ENCODE measurements at regions not wholly inside any gene's neighbourhood (a gene's known extent, or its start where the extent isn't known, plus 50 kb on each side); places are given as distances from the start of the nearest gene placed in this dataset.
A peak's percentile ranks its signal among the peaks of the same experiment; 100 is the strongest.

DNA sequence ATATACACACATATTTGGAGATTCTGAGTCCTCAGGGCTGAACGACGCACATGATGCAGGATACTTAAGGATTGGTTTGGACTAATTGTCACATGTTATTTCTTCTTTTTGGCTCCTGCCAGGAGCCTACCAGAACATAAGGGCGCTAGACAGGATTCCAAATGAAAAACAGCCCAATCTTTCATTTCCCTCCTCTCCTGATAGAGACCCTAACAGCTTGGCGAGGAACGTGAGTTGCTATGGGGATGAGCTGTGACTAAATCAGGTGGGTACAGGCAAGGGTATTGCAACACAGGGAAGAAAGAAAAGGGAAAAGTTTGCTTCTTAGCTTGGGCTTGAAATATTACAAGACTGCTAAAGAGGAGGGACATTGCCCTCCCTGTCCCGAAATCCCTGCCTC, 109.9 kb downstream of the AIPL1 start:
- DNase-seq (ENCODE audit: low read depth in 2 of 2), result no peak

- DNase-seq (ENCODE audit: low read depth in 2 of 2), result no peak
These were observed 111.1 kb downstream of the AIPL1 start for GRCh38 chr17:6323626-6324356.

GRCh38 chr17:6322316-6322715, 112.6 kb downstream of the AIPL1 start:
- no peak for DNase-seq (ENCODE audit: low read depth in 2 of 2)

DNA sequence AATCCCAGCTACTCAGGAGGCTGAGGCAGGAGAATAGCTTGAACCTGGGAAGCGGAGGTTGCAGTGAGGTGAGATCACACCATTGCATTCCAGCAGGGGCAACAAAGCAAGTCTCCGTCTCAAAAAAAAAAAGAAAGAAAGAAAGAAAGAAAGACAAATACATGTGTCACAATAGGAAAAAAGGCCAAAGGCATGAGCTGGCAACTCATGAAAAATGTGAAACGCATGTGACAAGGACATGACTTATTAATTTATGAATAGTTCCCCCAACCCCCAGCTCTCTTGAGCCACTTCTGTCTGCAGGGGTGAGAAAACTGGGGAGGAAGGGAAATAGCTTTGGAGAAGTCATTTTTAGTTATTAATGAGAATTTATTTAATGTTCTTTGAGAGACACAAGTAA, 120.6 kb downstream of the AIPL1 start:
- DNase-seq (ENCODE audit: low read depth in 2 of 2), result no peak

- no peak for DNase-seq (ENCODE audit: low read depth in 2 of 2)
These were observed 121.1 kb downstream of the AIPL1 start for GRCh38 chr17:6313835-6314234.

DNA sequence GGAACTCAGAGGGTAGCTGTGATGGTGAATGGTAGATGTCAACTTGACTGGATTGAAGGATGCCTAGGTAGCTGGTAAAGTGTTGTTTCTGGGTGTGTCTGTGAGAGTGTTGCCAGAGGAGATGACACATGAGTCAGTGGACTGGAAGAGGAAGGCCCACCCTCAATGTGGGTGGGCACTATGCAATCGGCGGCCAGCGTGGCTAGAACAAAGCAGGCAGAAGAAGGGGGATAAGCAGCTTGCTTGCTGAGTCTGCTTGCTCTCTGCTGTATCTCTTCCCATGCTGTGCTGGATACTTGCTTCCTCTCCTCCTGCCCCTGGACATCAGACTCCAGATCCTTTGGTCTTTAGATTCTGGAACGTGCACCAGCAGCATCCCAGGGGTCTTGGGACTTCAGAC, 128.1 kb downstream of the AIPL1 start:
- no peak for DNase-seq (ENCODE audit: low read depth in 2 of 2)

DNA sequence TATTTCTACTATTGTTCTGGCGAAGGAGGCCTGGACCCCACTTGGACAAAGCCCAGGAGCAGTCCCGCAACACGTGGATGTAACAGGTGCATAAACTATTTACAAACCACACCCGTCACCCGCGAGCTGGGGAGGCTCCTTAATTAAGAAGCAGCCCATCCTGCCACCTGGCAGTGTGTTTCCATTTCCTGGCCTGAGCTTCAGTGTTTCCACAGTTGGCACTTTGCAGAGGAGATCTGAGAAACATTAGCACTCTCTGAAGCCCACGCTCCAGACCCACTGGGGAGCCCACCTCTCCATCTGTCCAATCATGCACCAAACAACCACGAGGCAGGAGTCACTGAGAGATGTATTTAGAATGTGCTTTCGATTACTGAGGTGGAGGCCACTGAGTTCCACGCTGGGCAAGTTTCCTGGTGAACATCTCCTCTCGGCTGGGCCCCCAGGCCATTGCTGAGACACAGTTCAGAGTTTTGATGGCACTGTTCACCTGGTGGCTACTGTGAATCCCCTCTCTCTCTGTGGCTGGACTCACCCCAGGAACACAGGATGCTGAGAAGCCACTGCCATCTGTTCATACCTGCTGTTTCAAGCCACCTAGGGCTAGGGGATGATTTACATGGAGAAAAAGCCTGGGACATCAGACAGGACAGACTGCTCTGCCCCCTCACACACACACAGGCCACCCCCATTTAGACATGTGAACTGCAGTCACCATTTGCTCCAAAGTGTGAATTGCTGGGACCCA, 129.1 kb downstream of the AIPL1 start:
- no peak for DNase-seq (ENCODE audit: low read depth in 2 of 2)

DNA sequence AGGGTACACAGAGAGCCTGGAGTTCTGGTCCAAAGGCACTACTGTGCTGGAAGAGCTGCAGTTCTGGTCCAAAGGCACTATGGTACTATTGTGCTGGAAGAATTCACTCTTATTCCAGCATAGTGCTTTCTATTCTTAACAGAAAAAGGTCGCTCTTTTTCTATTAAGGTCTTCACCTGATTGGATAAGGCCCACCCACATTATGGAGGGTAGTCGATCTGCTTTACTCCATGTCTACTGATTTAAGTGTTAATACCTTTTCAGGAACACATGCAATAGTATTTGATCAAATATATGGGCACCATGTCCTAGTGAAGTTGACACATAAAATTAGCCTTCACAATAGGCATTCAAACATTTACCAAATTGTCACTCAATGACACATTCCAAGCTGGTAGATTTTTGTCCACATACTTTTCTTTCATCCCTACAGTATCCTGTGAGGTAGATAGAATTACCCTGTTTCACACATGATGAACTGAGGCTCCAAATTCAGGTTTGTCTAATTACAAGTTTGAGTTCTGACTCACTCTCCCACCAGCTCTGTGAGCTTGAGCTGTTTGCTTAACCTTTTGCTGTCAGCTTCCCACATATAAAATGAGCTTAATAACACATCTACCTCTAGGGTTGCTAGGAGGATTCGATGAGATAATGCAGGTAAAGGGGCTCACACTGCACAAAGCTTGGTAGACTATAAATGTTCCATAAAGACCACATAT, 129.9 kb downstream of the AIPL1 start:
- DNase-seq (ENCODE audit: low read depth in 2 of 2), result no peak

GRCh38 chr17:6303664-6304063, 131.3 kb downstream of the AIPL1 start:
- DNase-seq (ENCODE audit: low read depth in 2 of 2), result peak in 1 of 2 donors; percentile 20

GRCh38 chr17:6299275-6299674, 135.6 kb downstream of the AIPL1 start:
- DNase-seq (ENCODE audit: low read depth in 2 of 2), result no peak

DNA sequence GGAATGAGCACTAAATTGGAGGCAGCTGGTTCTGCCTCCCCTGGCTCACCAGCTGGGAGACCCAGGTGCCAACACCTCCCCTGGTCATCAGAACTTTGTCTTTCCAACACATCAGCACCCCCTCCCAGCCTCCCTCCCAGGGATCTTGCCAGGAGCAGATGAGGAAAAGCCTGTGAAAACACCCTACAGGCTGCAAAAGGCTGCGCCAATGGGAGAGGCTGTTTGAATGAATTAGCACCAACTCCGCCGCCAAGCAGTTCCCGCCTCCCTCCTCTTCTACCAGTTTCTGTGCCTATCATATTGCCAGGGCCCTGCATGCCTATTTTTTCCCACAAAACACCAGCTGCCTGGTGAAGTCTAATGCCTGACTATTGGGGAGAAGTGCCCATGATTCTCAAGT, 137.0 kb downstream of the AIPL1 start:
- no peak for DNase-seq (ENCODE audit: low read depth in 2 of 2)

DNA sequence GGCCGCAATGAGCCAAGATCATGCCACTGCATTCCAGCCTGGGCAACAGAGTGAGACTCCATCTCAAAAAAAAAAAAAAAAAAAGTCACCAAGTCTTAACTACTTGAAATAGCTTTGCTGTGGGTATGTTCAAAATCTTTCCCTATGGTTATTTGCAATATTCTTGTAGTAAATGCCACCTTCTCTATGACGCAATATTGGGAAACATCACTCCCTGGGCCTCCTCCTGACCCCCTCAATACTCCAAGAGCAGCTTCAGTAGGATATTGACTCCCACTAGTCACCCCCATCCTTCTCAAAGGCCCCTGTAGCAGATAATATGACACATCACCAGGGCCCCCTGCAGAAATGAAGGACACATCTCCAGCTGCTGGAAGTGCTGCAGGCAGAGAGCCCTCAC, 137.8 kb downstream of the AIPL1 start:
- no peak for DNase-seq (ENCODE audit: low read depth in 2 of 2)

DNA sequence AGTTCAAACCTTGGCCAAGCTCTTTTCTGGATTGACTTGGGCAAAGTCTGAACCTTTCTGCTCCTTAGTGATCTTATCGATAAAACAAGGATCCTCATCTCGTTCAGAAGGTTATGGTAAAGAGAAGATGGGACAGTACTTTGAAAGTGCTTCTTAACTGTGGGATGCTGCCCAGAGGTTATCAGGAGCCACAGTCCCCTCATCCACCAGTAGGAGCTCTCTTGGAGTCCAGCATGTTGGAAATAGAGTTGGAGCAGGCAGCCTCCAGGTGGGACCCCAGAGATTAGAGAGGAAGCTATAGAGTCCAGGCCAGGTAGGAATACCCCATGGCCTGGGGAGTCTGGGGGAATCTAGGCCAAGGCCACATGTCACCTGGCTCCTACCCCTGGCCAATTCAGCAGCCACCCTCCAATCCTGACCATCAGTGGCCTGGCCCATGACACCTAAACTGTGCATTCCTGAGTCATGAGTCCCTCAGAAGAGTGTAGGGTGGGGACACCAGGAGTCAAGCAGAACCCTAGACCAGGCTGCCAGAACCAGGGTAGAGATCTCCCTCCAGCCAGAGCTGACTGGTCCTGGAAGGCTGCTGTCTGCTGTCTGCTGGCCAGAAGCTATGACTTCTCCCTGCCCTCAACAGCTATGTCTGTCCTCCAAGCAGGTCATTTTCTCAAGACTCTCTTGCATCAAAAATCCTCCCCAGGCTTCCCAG, 144.3 kb downstream of the AIPL1 start:
- no peak for DNase-seq (ENCODE audit: low read depth in 2 of 2)

DNA sequence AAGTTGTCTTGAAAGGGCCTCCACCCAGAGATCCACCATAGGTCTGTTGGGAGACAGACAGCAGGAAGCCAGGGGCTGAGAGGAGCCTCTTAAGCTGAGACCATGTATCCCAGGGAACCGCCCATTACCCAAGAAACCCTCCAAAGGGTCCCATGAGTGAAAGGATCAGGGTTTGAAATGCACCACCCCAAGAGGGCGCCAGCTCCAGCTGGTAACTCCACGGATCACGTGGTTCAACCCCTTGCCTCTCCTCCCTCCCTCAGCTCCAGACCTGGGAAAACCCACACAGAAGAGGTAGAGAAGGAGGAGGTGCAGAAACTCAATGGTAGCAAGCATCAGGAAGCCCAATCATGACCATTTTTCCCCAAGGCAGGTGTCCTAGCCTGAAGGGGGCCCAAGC, 148.7 kb downstream of the AIPL1 start:
- no peak for DNase-seq (ENCODE audit: low read depth in 2 of 2)

- no peak for DNase-seq (ENCODE audit: low read depth in 2 of 2)
These were observed 149.4 kb downstream of the AIPL1 start for GRCh38 chr17:6285486-6285885.

DNA sequence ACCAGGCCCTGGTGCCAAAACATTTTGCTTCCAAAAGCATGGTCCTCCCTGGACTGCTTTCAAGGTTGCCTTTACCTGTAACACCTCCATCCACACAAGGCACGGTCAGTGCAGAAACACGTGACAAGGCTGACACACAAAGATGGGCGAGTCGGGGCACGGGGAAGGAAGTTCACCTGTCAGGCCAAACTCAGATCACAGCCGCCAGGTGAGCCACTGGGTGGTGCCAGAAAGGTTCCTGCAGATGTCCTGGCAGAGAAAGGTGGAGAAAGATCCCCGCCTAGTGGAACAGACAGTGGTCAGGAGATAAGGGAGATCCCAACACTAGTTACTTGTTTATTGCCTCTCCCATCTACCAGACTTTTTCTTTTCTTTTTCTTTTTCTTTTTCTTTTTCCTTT, 155.3 kb downstream of the AIPL1 start:
- no peak for DNase-seq (ENCODE audit: low read depth in 2 of 2)

GRCh38 chr17:6278376-6278775, 156.5 kb downstream of the AIPL1 start:
- no peak for DNase-seq (ENCODE audit: low read depth in 2 of 2)

DNA sequence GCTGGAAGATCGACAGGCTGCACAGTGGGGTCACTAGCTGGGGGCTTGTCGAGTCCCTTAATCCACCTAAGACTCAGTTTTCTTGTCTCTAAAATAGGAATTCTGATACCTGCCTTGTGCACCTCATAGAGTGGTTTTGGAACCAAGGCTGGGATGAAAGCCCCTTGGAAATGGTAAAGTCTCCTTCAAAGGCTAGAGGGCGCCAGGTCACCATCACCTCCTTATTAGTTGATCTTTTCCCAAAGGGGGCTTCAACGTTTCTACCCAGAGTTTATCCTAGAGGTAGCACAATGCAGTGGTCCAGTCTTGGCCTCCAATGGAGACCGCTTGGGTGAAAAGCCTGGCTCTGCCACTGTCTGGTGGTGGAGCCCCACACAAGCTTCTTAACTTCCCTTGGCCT, 158.2 kb downstream of the AIPL1 start:
- DNase-seq (ENCODE audit: low read depth in 2 of 2), result no peak

GRCh38 chr17:6274310-6274709, 160.6 kb downstream of the AIPL1 start:
- DNase-seq (ENCODE audit: low read depth in 2 of 2), result no peak

DNA sequence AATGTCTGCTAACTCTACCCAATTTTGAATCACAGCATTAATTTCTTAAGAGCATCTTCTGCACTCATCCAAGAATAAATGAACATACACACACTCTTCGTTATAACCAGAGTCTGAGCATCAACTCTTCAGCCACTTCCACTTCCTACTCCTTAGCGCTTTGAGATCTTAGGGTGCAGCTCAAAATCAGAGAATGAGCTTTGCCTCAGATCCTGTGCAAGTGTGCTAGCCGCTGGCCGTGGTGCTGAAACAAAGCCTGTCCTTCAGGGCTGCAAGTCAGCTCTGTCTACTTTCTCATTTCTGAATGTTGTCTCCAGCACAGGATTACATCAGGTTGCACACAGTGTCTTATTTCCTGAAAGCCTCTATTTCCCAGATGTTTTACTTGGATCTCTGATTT, 165.4 kb downstream of the AIPL1 start:
- peak; percentile 17 to 19 for DNase-seq (ENCODE audit: low read depth in 2 of 2)

DNA sequence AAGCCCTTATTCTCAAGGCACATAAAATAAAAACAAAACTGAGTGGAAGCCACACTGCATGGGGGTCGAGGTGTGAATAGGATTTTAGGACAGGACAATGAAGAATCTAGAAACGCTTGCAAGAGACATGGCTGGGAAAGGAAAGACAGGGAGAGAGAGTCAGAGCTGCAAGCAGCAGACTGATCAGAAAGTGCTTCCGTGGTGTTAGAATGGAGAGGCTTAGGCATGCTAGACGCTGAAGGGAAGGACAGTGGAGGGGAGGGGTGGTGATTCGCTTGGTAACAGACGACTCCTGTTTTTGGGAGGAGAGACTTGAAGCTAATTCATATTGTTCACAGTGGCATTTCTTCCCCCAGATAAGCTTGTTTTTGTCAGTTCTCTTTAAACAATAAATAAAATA, 173.5 kb downstream of the AIPL1 start:
- DNase-seq (ENCODE audit: low read depth in 2 of 2), result no peak

GRCh38 chr17:6259899-6260298, 175.0 kb downstream of the AIPL1 start:
- no peak for DNase-seq (ENCODE audit: low read depth in 2 of 2)

Measured in stimulated activated CD4-positive, alpha-beta T cell treated with anti-CD3 and anti-CD28 coated beads, Interleukin-4, amount 100 ng/mL, for 48 hours (primary cell).